ENCODE measurements at regions not wholly inside any gene's neighbourhood (a gene's known extent, or its start where the extent isn't known, plus 50 kb on each side); places are given as distances from the start of the nearest gene placed in this dataset.

- TF ChIP-seq, protein P1, sequence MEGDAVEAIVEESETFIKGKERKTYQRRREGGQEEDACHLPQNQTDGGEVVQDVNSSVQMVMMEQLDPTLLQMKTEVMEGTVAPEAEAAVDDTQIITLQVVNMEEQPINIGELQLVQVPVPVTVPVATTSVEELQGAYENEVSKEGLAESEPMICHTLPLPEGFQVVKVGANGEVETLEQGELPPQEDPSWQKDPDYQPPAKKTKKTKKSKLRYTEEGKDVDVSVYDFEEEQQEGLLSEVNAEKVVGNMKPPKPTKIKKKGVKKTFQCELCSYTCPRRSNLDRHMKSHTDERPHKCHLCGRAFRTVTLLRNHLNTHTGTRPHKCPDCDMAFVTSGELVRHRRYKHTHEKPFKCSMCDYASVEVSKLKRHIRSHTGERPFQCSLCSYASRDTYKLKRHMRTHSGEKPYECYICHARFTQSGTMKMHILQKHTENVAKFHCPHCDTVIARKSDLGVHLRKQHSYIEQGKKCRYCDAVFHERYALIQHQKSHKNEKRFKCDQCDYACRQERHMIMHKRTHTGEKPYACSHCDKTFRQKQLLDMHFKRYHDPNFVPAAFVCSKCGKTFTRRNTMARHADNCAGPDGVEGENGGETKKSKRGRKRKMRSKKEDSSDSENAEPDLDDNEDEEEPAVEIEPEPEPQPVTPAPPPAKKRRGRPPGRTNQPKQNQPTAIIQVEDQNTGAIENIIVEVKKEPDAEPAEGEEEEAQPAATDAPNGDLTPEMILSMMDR (IDR thresholded peaks at IDR 0.05; ENCODE audit: low read depth, low read length, poor library complexity, severe bottlenecking) = no peak
- TF ChIP-seq EZH2phosphoT487 (IDR thresholded peaks at IDR 0.05; ENCODE audit: borderline replicate concordance, low read length) = no peak
Observed at GRCh38 chr4:23422878-23423277, 467.0 kb downstream of the PPARGC1A start.
